OCI-LY3 (cell line): ENCODE measurements at regions not wholly inside any gene's neighbourhood (a gene's known extent, or its start where the extent isn't known, plus 50 kb on each side); places are given as distances from the start of the nearest gene placed in this dataset.

ENCODE experiments used
- H2AFZ ChIP-seq: fragments of 200-600, 300-600 bp; shearing (Covaris generic); 2 replicates; pipeline ENCODE4 v1.6.0; 2014; ENCODE audit warnings: antibody characterized with exemption, low read depth, low read length
- H3K27ac ChIP-seq: fragments of 200-600, 300-600 bp; sonication (generic); 2 replicates; pipeline ENCODE4 v1.5.1; 2014; ENCODE audit warnings: mild to moderate bottlenecking, low read length, moderate library complexity, mixed read lengths
- H3K27me3 ChIP-seq: fragments of 200-600, 300-600 bp; sonication (generic); 2 replicates; pipeline ENCODE4 v1.6.1; 2014; ENCODE audit warnings: low read depth, low read length, mixed read lengths
- H3K36me3 ChIP-seq: fragments of 200-600, 300-600 bp; sonication (generic); replicated peaks from 2 replicates; pipeline ENCODE3; 2014; ENCODE audit warnings: low read depth, low read length, mixed read lengths
- H3K4me1 ChIP-seq: fragments of 300-600, 200-600 bp; sonication (generic); 2 replicates; pipeline ENCODE4 v1.6.1; 2014; ENCODE audit warnings: low read length, mixed read lengths
- H3K4me2 ChIP-seq: fragments of 200-600, 300-600 bp; sonication (generic); 2 replicates; pipeline ENCODE4 v1.6.1; 2014; ENCODE audit warnings: low read length, mixed read lengths
- H3K4me3 ChIP-seq: fragments of 300-600, 200-600 bp; sonication (generic); 2 replicates; pipeline ENCODE4 v1.5.1; 2014; ENCODE audit warnings: antibody characterized with exemption, mild to moderate bottlenecking, low read length, moderate library complexity
- H3K79me2 ChIP-seq: fragments of 300-600, 200-600 bp; shearing (Covaris generic); 2 replicates; pipeline ENCODE4 v1.6.1; 2014; ENCODE audit warnings: mild to moderate bottlenecking, low read length, mixed read lengths
- H3K9ac ChIP-seq: fragments of 300-600, 200-600 bp; shearing (Covaris generic); 2 replicates; pipeline ENCODE4 v1.6.0; 2014; ENCODE audit warnings: mild to moderate bottlenecking, low read length, moderate library complexity
- H3K9me3 ChIP-seq: fragments of 200-600, 300-600 bp; shearing (Covaris generic); 2 replicates; pipeline ENCODE4 v1.6.1; 2014; ENCODE audit warnings: low read length, mixed read lengths; ENCODE audit not compliant: insufficient read depth
- H4K20me1 ChIP-seq: fragments of 200-600, 300-600 bp; sonication (generic); 2 replicates; pipeline ENCODE4 v1.6.1; 2016; ENCODE audit warnings: low read length, mixed read lengths; ENCODE audit not compliant: insufficient read depth
- EZH2phosphoT487 ChIP-seq: fragments of 200-600 bp; shearing (Covaris generic); IDR thresholded peaks from 2 replicates; pipeline ENCODE4 v1.6.1; 2018; ENCODE audit warnings: antibody characterized with exemption, mixed run types, low read depth
- TF ChIP-seq, protein P1 (sequence below): fragments of 200-600, 300-600 bp; sonication (generic); IDR thresholded peaks from 2 replicates; pipeline ENCODE4 v1.5.1; 2014; ENCODE audit warnings: antibody characterized with exemption, low read length, low read depth

DNA sequence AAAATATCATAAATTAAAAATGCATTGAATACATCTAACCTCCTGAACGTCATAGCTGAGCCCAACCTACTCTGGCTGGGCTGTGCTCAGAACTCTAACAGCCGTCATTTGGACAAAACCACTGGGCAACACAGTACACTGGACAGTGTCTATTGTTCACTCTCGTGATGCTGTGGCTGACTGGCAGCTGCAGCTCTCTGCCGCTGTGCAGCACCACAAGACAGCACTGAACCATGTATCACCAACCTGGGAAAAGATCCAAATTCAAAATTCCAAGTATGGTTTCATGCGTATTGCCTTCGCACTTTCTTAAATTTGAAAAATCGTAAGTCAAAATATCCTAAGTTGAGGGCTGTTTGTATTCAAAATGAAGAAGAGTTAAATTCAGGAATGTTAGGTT, 145.1 kb upstream of the CNTN4 start:
- no peak overlapping the region for H3K4me2 ChIP-seq
- no peaks in the 10 kb centered on the region for H3K36me3 ChIP-seq
- no peak for TF ChIP-seq EZH2phosphoT487
- TF ChIP-seq, protein P1, sequence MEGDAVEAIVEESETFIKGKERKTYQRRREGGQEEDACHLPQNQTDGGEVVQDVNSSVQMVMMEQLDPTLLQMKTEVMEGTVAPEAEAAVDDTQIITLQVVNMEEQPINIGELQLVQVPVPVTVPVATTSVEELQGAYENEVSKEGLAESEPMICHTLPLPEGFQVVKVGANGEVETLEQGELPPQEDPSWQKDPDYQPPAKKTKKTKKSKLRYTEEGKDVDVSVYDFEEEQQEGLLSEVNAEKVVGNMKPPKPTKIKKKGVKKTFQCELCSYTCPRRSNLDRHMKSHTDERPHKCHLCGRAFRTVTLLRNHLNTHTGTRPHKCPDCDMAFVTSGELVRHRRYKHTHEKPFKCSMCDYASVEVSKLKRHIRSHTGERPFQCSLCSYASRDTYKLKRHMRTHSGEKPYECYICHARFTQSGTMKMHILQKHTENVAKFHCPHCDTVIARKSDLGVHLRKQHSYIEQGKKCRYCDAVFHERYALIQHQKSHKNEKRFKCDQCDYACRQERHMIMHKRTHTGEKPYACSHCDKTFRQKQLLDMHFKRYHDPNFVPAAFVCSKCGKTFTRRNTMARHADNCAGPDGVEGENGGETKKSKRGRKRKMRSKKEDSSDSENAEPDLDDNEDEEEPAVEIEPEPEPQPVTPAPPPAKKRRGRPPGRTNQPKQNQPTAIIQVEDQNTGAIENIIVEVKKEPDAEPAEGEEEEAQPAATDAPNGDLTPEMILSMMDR: no peak
- no peaks in the 10 kb centered on the region for H3K27me3 ChIP-seq
- H3K9ac ChIP-seq: no peak overlapping the region
- no peaks in the 10 kb centered on the region for H3K79me2 ChIP-seq
- H4K20me1 ChIP-seq: no peaks in the 10 kb centered on the region
- H3K4me1 ChIP-seq: peaks cover 20% of the 10 kb centered on the region
- H3K4me3 ChIP-seq: no peak overlapping the region
- no peaks in the 10 kb centered on the region for H3K9me3 ChIP-seq
- no peak overlapping the region for H3K27ac ChIP-seq
- no peak overlapping the region for H2AFZ ChIP-seq

DNA sequence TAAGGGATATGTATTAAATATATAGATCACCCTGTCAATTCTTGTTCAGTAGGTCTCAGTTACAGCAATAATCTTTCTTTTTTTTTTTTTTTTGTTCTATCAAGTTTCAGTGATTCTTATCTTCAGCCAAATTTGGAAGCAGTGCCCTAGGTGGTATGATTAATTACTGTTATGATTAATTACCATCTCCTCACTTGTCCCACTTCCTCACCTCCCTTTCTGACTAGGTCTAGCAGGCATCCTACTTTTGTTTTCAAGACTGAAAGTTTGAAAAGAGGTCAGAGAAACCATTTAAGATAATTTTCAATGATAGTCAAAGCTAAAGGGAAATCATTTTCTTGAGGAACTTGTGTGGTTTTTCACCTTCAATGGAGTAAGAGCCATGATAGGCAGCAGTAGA, 144.0 kb upstream of the CNTN4 start:
- no peaks in the 10 kb centered on the region for H3K27me3 ChIP-seq
- TF ChIP-seq, protein P1: no peak
- TF ChIP-seq EZH2phosphoT487: no peak
- H3K36me3 ChIP-seq: no peaks in the 10 kb centered on the region
- peaks cover 20% of the 10 kb centered on the region for H3K4me1 ChIP-seq
- no peaks in the 10 kb centered on the region for H3K79me2 ChIP-seq
- H3K9ac ChIP-seq: no peak overlapping the region
- H3K27ac ChIP-seq: peak overlapping the region; percentile 45; the same call in 1 of the 2 replicates
- H2AFZ ChIP-seq: no peak overlapping the region
- peak overlapping the region; percentile 6; the same call in 1 of the 2 replicates for H3K4me3 ChIP-seq
- H4K20me1 ChIP-seq: no peaks in the 10 kb centered on the region
- H3K9me3 ChIP-seq: no peaks in the 10 kb centered on the region
- H3K4me2 ChIP-seq: peak overlapping the region; percentile 46

DNA sequence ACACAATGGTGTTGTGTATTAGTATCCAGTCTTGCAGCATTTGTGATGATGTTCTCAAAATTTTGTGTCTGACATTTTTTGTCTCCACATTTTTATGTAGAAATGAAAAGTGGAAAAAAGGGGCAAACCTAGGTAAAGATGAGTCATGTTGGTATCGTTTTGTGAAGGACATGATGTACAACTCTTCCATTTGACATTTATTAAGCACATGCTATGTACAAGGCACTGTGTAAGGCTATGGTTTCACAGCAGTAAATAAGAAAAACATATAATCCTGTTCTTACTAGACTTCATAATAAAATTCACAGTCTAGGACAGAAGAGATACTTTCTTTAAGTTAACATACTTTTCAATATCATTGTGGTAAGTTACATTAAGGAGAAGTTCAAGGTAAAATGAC, 143.5 kb upstream of the CNTN4 start:
- Histone ChIP-seq H3K27ac (peak overlapping the region; percentile 45; the same call in 1 of the 2 replicates), H3K79me2 (no peaks in the 10 kb centered on the region), H3K9me3 (no peaks in the 10 kb centered on the region), H3K9ac (no peak overlapping the region; the same call in 1 of the 2 replicates), H3K4me1 (peaks cover 24% of the 10 kb centered on the region), H4K20me1 (no peaks in the 10 kb centered on the region), H3K4me3 (peak overlapping the region; percentile 6; the same call in 1 of the 2 replicates), H3K36me3 (no peaks in the 10 kb centered on the region), H3K4me2 (peak overlapping the region; percentile 46), H2AFZ (no peak overlapping the region), H3K27me3 (no peaks in the 10 kb centered on the region)
- no peak for TF ChIP-seq EZH2phosphoT487
- TF ChIP-seq, protein P1: no peak

DNA sequence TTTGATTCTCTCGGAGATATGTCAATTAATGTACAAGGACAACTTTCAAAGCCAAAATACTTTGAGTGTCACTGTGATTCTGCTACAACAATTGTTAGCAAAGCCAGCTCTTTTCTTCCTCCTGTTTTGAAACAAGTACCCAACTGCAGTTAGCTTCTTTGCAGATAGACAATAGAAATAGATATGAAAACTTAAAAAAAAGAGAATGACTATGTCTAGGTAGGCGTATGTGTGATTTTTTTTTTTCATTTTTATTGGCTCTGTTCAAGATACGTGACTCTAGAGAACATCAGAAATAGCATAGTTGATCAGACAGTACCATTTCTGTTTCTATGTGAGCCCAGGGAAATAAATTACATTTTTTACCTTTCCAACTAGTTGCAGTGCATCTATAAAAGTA, 142.9 kb upstream of the CNTN4 start:
- Histone ChIP-seq H3K4me1 (peaks cover 24% of the 10 kb centered on the region), H3K9me3 (no peaks in the 10 kb centered on the region), H4K20me1 (no peaks in the 10 kb centered on the region), H3K36me3 (no peaks in the 10 kb centered on the region), H3K79me2 (no peaks in the 10 kb centered on the region), H3K27ac (no peak overlapping the region), H3K4me3 (no peak overlapping the region), H3K9ac (no peak overlapping the region), H3K4me2 (no peak overlapping the region), H2AFZ (no peak overlapping the region), H3K27me3 (no peaks in the 10 kb centered on the region)
- TF ChIP-seq EZH2phosphoT487: no peak
- TF ChIP-seq, protein P1: no peak
